NCI-H510A (cell line): ENCODE measurements at regions not wholly inside any gene's neighbourhood (a gene's known extent, or its start where the extent isn't known, plus 50 kb on each side); places are given as distances from the start of the nearest gene placed in this dataset.

Source experiments
- DNase-seq: peaks from one replicate; lab custom pipeline; 2025; lab: John Stamatoyannopoulos, UW

GRCh38 chr13:76795701-76796695 is 90.2 kb downstream of the KCTD12 start:
- no peak for DNase-seq

GRCh38 chr13:76792731-76793347 is 93.4 kb downstream of the KCTD12 start:
- DNase-seq = no peak

- no peak for DNase-seq
Observed at GRCh38 chr13:76790980-76791819, 95.0 kb downstream of the KCTD12 start.

DNA sequence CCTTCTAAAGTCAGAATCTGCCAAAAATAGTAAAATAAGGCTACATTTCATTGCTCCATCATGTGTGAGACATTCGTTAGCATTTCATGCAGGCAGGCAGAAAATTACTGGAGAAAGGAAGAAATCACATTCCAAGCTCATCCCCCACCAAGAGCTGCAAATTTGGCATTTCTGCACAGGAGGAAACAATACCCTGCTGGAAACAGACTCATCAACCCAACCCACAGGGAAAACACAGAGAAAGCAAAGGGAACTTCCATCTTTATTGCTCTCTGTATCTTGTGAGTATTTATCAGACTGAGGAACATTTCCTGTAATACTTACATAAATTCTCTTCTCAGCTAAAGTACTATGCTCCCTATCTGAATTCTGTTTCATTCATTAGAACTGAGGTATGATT is 95.7 kb downstream of the KCTD12 start:
- DNase-seq = no peak

DNA sequence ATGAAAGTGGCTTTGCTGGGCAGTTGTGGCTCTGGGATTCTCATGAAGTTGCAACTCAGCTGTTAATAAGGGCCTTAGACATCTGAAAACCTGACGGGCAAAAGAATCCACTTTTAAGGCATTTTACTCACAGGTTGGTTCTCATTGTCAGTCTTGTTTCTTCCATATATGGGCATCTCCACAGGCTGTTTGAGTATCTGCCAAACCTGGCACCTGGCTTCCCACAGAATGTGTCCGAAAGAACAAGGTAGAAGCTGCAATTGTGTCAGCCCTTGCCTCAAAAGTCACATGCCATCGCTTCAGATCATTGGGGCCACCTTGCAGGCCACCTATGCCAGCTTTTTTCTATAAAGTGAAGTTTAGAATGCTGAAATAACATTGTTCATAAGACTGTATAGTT is 102.4 kb downstream of the KCTD12 start:
- DNase-seq = no peak

GRCh38 chr13:76778853-76779252 is 107.4 kb downstream of the KCTD12 start:
- no peak for DNase-seq

DNA sequence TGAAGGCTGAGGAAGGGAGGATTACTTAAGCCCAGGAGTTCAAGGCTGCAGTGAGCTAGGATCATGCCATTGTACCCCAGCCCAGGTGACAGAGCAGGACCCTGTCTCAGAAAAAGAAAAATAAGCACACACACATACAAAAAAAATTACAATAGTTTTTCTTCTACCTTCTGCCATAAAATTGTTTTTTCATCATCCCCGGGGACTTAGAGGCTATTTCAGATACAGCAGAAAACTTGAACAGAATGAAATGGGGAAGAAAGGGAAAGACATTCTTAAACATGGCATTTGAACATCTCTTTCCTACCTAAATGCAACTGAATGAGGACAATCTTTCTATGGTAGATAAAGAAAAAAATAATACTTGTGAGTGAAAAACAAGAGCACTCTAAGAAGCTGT is 109.1 kb downstream of the KCTD12 start:
- DNase-seq = no peak

DNA sequence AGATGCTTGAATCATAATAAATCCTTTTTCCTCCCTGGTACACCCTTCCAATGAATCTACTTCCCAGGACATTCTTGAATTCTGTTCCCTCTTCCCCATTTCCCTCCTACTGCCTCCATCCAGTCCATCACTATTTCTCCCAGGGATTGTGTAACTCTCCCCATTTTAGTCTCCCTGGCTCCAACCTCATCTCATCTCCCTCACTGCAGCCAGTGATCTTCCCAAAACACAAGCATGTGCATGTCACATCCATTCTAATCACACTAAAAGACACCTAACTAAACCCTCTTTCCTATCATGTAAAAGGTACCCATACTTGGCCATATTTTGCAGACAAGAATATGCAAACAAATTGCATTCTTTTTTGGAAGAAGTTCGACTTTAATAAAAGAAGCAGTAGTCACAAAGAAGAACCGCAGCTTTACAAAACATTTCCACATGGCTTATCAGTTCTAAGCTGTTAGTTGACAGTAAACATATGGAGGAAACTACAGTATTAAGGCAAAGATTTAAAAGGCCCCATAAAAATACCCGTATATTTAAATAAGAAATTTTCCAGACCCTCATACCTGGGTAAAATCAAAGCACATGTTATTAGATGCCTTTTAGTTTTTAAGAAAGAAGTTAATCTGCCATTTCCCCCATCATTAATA is 111.0 kb downstream of the KCTD12 start:
- DNase-seq = no peak

GRCh38 chr13:76773448-76774094 is 112.6 kb downstream of the KCTD12 start:
- no peak for DNase-seq

- no peak for DNase-seq
Observed at GRCh38 chr13:76772241-76772640, 114.0 kb downstream of the KCTD12 start.

- DNase-seq = no peak
Observed at GRCh38 chr13:76769271-76769791, 116.9 kb downstream of the KCTD12 start.

GRCh38 chr13:76768384-76768783 is 117.8 kb downstream of the KCTD12 start:
- DNase-seq = no peak

DNA sequence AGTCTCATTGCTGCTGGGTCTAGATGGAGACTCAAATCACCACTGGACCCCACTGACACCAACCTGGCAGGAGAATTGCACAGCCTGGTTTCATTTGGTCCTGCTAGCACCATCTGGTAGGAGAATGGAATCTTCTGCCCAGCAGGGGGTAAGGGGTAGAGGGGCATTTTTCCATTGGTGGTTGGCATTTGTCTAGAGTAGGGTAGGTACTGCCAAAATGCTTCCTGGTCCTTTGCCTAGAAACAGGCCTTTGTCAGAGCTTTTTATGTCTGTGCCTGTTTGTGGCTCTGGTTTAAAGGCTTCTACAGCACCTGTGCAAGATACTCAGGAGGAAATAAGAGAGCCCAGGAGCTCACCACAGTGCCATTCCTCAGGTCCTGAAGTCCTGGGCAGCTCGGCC is 121.3 kb downstream of the KCTD12 start:
- no peak for DNase-seq

- no peak for DNase-seq
Observed at GRCh38 chr13:76764429-76764828, 121.8 kb downstream of the KCTD12 start.

- DNase-seq = no peak
Observed at GRCh38 chr13:76762721-76763120, 123.5 kb downstream of the KCTD12 start.

DNA sequence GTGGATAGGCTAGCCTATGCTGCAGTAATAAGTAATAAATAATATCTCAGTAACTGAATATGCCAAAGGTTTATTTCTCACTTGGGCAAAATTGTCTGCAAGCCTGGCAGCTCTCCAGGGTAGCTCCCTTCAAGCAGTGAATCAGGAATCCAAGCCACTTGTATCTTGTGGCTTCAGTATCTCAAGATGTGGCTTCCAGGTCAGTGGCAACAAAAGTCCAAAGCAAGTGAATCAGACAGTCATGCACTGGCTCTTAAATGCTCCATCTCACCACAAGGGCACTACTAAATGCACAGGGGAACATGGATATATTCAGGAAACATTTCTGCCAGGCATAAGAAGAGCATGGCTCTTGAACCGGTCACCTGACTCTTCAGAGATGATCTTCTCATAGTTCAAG is 126.3 kb downstream of the KCTD12 start:
- DNase-seq = no peak

GRCh38 chr13:76758738-76759137 is 127.5 kb downstream of the KCTD12 start:
- DNase-seq = no peak

DNA sequence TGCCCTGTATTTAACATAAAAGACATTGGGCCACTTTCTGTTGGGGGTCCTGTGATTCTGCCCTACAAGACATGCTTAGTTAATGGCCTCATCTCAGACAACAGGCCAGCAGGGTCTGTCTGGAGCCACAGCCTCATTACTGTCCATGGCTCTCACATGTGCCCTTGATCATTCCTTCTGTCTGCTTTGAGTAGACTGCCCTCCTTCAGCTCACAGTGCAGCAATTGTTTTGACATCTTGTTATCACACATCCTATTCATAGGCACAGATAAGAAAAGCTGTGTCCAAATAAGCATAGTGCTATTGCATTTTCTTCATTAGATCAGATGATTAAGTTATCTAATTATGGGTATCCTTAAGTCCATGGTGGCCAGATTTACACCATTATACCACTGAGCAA is 127.9 kb downstream of the KCTD12 start:
- DNase-seq = no peak

- no peak for DNase-seq
Observed at GRCh38 chr13:76756451-76756850, 129.8 kb downstream of the KCTD12 start.

GRCh38 chr13:76754414-76754813 is 131.8 kb downstream of the KCTD12 start:
- DNase-seq = no peak

DNA sequence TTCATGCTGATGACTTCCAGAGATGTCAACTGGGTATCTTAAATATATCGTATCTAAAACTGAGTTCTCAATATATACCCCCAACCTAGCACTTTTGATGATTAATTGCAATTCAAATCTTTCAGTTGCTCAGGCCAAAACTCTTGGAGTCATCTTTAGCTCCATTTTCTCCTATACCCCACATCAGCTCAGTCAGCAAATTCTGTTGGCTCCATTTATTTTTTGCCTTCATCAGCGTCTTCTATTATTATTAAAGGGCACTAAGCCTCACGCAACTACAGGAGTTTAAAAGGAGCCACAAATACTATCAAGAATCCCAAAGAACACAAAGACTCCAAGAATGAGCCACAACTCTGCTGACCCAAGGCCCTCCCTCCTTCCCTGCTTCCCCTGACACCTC is 134.9 kb downstream of the KCTD12 start:
- no peak for DNase-seq
